HG02623 (cell line): ENCODE measurements at regions not wholly inside any gene's neighbourhood (a gene's known extent, or its start where the extent isn't known, plus 50 kb on each side); places are given as distances from the start of the nearest gene placed in this dataset.

ENCODE experiments used
- ATAC-seq: cut with Tn5 transposase; IDR thresholded peaks from one replicate; pipeline ENCODE4 v1.9.1; 2021; ENCODE audit warnings: moderate library complexity; ENCODE audit not compliant: unreplicated experiment

GRCh38 chr3:164179110-164179774 is 899.1 kb downstream of the SI start:
- ATAC-seq = no peak

GRCh38 chr3:164174059-164174458 is 904.2 kb downstream of the SI start:
- no peak for ATAC-seq

- no peak for ATAC-seq
Observed at GRCh38 chr3:164155400-164155799, 922.9 kb downstream of the SI start.

- no peak for ATAC-seq
Observed at GRCh38 chr3:164144824-164145223, 933.5 kb downstream of the SI start.

GRCh38 chr3:164132878-164133277 is 945.4 kb downstream of the SI start:
- ATAC-seq = no peak

- ATAC-seq = no peak
Observed at GRCh38 chr3:164113371-164114332, 964.6 kb downstream of the SI start.

GRCh38 chr3:164096352-164096751 is 981.9 kb downstream of the SI start:
- no peak for ATAC-seq

GRCh38 chr3:164095949-164096348 is 982.3 kb downstream of the SI start:
- no peak for ATAC-seq

- ATAC-seq = no peak
Observed at GRCh38 chr3:164095279-164095678, 983.0 kb downstream of the SI start.

- ATAC-seq = no peak
Observed at GRCh38 chr3:164094546-164094945, 983.8 kb downstream of the SI start.

GRCh38 chr3:164080208-164080607 is 998.1 kb downstream of the SI start:
- no peak for ATAC-seq

- ATAC-seq = no peak
Observed at GRCh38 chr3:164064298-164064697, 1014.0 kb downstream of the SI start.

GRCh38 chr3:164060923-164061322 is 1017.4 kb downstream of the SI start:
- ATAC-seq = no peak

- ATAC-seq = no peak
Observed at GRCh38 chr3:164049847-164050246, 1028.4 kb downstream of the SI start.

GRCh38 chr3:164048451-164048850 is 1029.8 kb downstream of the SI start:
- ATAC-seq = no peak

- no peak for ATAC-seq
Observed at GRCh38 chr3:164040991-164041390, 1037.3 kb downstream of the SI start.

GRCh38 chr3:164030194-164030593 is 1048.1 kb downstream of the SI start:
- ATAC-seq = no peak

GRCh38 chr3:164024786-164025185 is 1053.5 kb downstream of the SI start:
- ATAC-seq = no peak

- ATAC-seq = no peak
Observed at GRCh38 chr3:164023480-164023879, 1054.8 kb downstream of the SI start.

GRCh38 chr3:164018500-164018899 is 1059.8 kb downstream of the SI start:
- ATAC-seq = no peak

GRCh38 chr3:164007765-164008164 is 1070.5 kb downstream of the SI start:
- no peak for ATAC-seq

GRCh38 chr3:164004205-164004604 is 1074.1 kb downstream of the SI start:
- ATAC-seq = no peak
